ENCODE measurements at regions not wholly inside any gene's neighbourhood (a gene's known extent, or its start where the extent isn't known, plus 50 kb on each side); places are given as distances from the start of the nearest gene placed in this dataset.

- Mint-ChIP-seq H3K36me3 (no peaks in the 10 kb centered on the region), H3K9me3 (no peaks in the 10 kb centered on the region), H3K4me3 (no peak overlapping the region), H3K4me1 (peaks cover 2% of the 10 kb centered on the region), H3K27me3 (ENCODE audit: insufficient read depth, low read depth) (no peaks in the 10 kb centered on the region), H3K27ac (no peak overlapping the region)
- Histone ChIP-seq H3F3A (ENCODE audit: low read depth) (no peaks in the 10 kb centered on the region), H3K4me3 (no peak overlapping the region), H3K9me3 (ENCODE audit: low read depth) (no peaks in the 10 kb centered on the region), H3K4me1 (peaks cover 4% of the 10 kb centered on the region), H3K79me2 (ENCODE audit: low read depth) (no peaks in the 10 kb centered on the region), H3K36me3 (no peaks in the 10 kb centered on the region), H2AFZ (replicated peaks) (peak overlapping the region; percentile 31), H3K4me2 (no peak overlapping the region), H3K9ac (no peak overlapping the region), H3K27me3 (no peaks in the 10 kb centered on the region), H4K20me1 (ENCODE audit: low read depth) (no peaks in the 10 kb centered on the region), H3K27ac (no peak overlapping the region)
- no peak for DNase-seq (ENCODE audit: low spot score)
- TF ChIP-seq EZH2 (IDR thresholded peaks at IDR 0.05) (no peak), EZH2phosphoT487 (IDR thresholded peaks at IDR 0.05) (no peak)
- TF ChIP-seq, protein P1, sequence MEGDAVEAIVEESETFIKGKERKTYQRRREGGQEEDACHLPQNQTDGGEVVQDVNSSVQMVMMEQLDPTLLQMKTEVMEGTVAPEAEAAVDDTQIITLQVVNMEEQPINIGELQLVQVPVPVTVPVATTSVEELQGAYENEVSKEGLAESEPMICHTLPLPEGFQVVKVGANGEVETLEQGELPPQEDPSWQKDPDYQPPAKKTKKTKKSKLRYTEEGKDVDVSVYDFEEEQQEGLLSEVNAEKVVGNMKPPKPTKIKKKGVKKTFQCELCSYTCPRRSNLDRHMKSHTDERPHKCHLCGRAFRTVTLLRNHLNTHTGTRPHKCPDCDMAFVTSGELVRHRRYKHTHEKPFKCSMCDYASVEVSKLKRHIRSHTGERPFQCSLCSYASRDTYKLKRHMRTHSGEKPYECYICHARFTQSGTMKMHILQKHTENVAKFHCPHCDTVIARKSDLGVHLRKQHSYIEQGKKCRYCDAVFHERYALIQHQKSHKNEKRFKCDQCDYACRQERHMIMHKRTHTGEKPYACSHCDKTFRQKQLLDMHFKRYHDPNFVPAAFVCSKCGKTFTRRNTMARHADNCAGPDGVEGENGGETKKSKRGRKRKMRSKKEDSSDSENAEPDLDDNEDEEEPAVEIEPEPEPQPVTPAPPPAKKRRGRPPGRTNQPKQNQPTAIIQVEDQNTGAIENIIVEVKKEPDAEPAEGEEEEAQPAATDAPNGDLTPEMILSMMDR (IDR thresholded peaks at IDR 0.05) = no peak
Measured at GRCh38 chr18:40670668-40671375, 1284.2 kb upstream of the PIK3C3 start.

DNA sequence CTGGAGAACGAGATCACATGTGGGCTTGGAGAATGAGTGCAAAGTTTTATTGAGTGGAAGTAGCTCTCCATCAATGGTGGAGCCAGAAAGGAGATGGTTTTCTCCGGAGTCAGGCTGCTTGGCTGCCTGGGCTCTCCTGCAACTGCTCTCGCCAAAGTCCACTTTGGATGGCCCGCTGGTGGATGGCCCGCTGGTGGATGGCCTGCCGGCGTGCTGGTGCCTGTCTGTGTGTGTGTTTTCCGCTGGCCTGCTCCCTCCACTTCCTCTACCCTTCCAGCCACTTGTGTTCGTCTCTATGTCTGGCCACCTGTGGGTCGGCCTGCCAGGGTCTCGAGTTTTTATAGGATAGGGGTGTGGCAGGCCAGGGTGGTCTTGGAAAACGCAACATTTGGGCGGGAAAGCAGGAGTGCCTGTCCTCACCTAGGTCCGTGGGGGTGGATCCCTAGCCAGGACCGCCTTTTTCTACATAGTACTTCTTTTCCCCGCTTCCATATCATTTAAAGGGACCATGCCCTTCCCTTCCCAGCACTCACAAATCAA is 1292.1 kb upstream of the PIK3C3 start:
- no peak overlapping the region for H3K27ac ChIP-seq
- H3K4me1 ChIP-seq = no peaks in the 10 kb centered on the region
- no peak overlapping the region for H3K27ac Mint-ChIP-seq
- H3K79me2 ChIP-seq (ENCODE audit: low read depth) = no peaks in the 10 kb centered on the region
- H3K4me3 Mint-ChIP-seq = no peak overlapping the region
- no peaks in the 10 kb centered on the region for H3K36me3 ChIP-seq
- H4K20me1 ChIP-seq (ENCODE audit: low read depth) = no peaks in the 10 kb centered on the region
- no peaks in the 10 kb centered on the region for H3F3A ChIP-seq (ENCODE audit: low read depth)
- no peaks in the 10 kb centered on the region for H3K27me3 Mint-ChIP-seq (ENCODE audit: insufficient read depth, low read depth)
- TF ChIP-seq EZH2phosphoT487 (IDR thresholded peaks at IDR 0.05) (no peak), EZH2 (IDR thresholded peaks at IDR 0.05) (no peak)
- TF ChIP-seq, protein P1 (IDR thresholded peaks at IDR 0.05) = no peak
- H3K36me3 Mint-ChIP-seq = no peaks in the 10 kb centered on the region
- H3K9ac ChIP-seq = no peak overlapping the region
- DNase-seq (ENCODE audit: low spot score) = no peak
- no peaks in the 10 kb centered on the region for H3K27me3 ChIP-seq
- H3K4me1 Mint-ChIP-seq = no peaks in the 10 kb centered on the region
- no peak overlapping the region for H3K4me2 ChIP-seq
- no peaks in the 10 kb centered on the region for H3K9me3 Mint-ChIP-seq
- H3K9me3 ChIP-seq (ENCODE audit: low read depth) = no peaks in the 10 kb centered on the region
- H3K4me3 ChIP-seq = no peak overlapping the region
- no peak overlapping the region for H2AFZ ChIP-seq (replicated peaks)

DNA sequence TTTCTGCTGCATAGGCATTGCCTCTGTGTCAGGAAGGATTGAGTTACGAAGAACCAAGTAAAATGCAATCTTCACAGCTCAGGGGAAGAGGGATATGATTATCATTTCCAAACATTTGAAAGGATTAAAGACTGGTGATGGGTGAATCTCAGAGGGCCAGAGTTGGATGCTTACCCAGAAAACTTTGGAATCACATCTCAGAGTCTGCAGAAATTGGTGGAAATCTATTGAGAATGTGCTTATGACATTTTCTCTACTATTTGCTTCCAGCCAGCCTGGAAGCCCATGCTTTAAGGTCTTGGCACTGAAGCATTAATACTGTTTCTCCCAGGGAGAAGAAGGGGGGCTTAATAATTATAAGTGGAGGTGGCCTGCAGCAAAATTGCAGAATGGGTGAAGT is 1301.4 kb upstream of the PIK3C3 start:
- Histone ChIP-seq H3K9ac (no peak overlapping the region), H3K27me3 (no peaks in the 10 kb centered on the region), H3K9me3 (ENCODE audit: low read depth) (no peaks in the 10 kb centered on the region), H3K36me3 (no peaks in the 10 kb centered on the region), H2AFZ (replicated peaks) (no peak overlapping the region), H3K4me2 (no peak overlapping the region), H3K79me2 (ENCODE audit: low read depth) (no peaks in the 10 kb centered on the region), H3K4me3 (no peak overlapping the region), H4K20me1 (ENCODE audit: low read depth) (no peaks in the 10 kb centered on the region), H3K4me1 (no peaks in the 10 kb centered on the region), H3K27ac (no peak overlapping the region), H3F3A (ENCODE audit: low read depth) (no peaks in the 10 kb centered on the region)
- Mint-ChIP-seq H3K27ac (no peak overlapping the region), H3K4me3 (no peak overlapping the region), H3K9me3 (no peaks in the 10 kb centered on the region), H3K36me3 (no peaks in the 10 kb centered on the region), H3K27me3 (ENCODE audit: insufficient read depth, low read depth) (no peaks in the 10 kb centered on the region), H3K4me1 (no peaks in the 10 kb centered on the region)
- TF ChIP-seq EZH2phosphoT487 (IDR thresholded peaks at IDR 0.05) (no peak), EZH2 (IDR thresholded peaks at IDR 0.05) (no peak)
- TF ChIP-seq, protein P1 (IDR thresholded peaks at IDR 0.05) = no peak
- no peak for DNase-seq (ENCODE audit: low spot score)
